GM12878 (cell line): ENCODE measurements at regions not wholly inside any gene's neighbourhood (a gene's known extent, or its start where the extent isn't known, plus 50 kb on each side); places are given as distances from the start of the nearest gene placed in this dataset.

Experiments
- ATAC-seq: fragments of 200-7000 bp; cut with Tn5 transposase; 3 replicates; pipeline ENCODE4 v1.9.1; 2020; ENCODE audit warnings: mild to moderate bottlenecking, moderate library complexity
- BruUV-seq: library from RNA; stranded (reverse); fragments of 400-500 nt; replicated peaks from 2 replicates; lab custom pipeline; 2021; lab: Mats Ljungman, UMichigan
- CTCF ChIA-PET: fragments of 300-600 bp; sonication (Branson Sonifier 250); formaldehyde crosslinking; extraction: SDS; loops from one replicate; lab custom pipeline; 2021; ENCODE audit warnings: inconsistent platforms; lab: Yijun Ruan, JAX
- POLR2A ChIA-PET: fragments of 350-600 bp; formaldehyde crosslinking; extraction: SDS; loops from one replicate; lab custom pipeline; 2021; ENCODE audit warnings: inconsistent platforms; lab: Charles Lee
- RAD21 ChIA-PET: fragments of 300-600 bp; sonication (Branson Sonifier 250); formaldehyde crosslinking; loops from one replicate; lab custom pipeline; 2023; ENCODE audit warnings: antibody characterized with exemption; ENCODE audit not compliant: unreplicated experiment; lab: Charles Lee
- SMC1A ChIA-PET: fragments of 300-600 bp; sonication (Branson Sonifier 250); formaldehyde crosslinking; loops from one replicate; lab custom pipeline; 2023; ENCODE audit not compliant: unreplicated experiment, uncharacterized antibody; lab: Charles Lee
- DNase-seq: peaks from one replicate; pipeline ENCODE4 v3.0.0-alpha.2; 2011; ENCODE audit warnings: low read depth, low spot score
- FAIRE-seq: peaks from 3 replicates; lab custom pipeline; 2011; peaks lifted over from hg19 to GRCh38; lab: Jason Lieb, UNC
- H2AFZ ChIP-seq: 2 replicates; pipeline ENCODE4 v1.6.0; 2011; ENCODE audit warnings: low read depth, low read length, control low read depth; ENCODE audit not compliant: control insufficient read depth
- H3K27ac ChIP-seq: 2 replicates; pipeline ENCODE4 v1.5.1; 2011; ENCODE audit warnings: control low read depth; ENCODE audit not compliant: control insufficient read depth, insufficient read depth
- H3K27me3 ChIP-seq, 2 experiments: replicated peaks in 1 of 2; 2 replicates each; pipeline versions ENCODE4 v1.6.0 to v1.6.1; 2011; ENCODE audit warnings: low read length in 1 of 2; ENCODE audit not compliant: control insufficient read depth in 2 of 2, insufficient read depth in 2 of 2
- H3K36me3 ChIP-seq, 2 experiments: 2 replicates each; pipeline ENCODE4 v1.5.1; 2011; ENCODE audit warnings: low read length in 1 of 2; ENCODE audit not compliant: control insufficient read depth in 2 of 2, insufficient read depth in 2 of 2
- H3K4me1 ChIP-seq: 2 replicates; pipeline ENCODE4 v1.6.1; 2011; ENCODE audit warnings: mild to moderate bottlenecking, low read length, moderate library complexity, mixed read lengths; ENCODE audit not compliant: control insufficient read depth, insufficient read depth
- H3K4me2 ChIP-seq: 2 replicates; pipeline ENCODE4 v1.6.0; 2011; ENCODE audit warnings: control low read depth; ENCODE audit not compliant: control insufficient read depth, insufficient read depth
- H3K4me3 ChIP-seq: fragments of 200-600 bp; sonication (generic); 2 replicates; pipeline ENCODE4 v1.5.1; 2016
- H3K79me2 ChIP-seq: 2 replicates; pipeline ENCODE4 v1.6.0; 2011; ENCODE audit warnings: low read length; ENCODE audit not compliant: control insufficient read depth, insufficient read depth
- H3K9ac ChIP-seq: 2 replicates; pipeline ENCODE4 v1.8.0; 2011; ENCODE audit warnings: low read length, control low read depth, mixed read lengths; ENCODE audit not compliant: control insufficient read depth, insufficient read depth
- H3K9me3 ChIP-seq: replicated peaks from 3 replicates; pipeline ENCODE4 v1.5.1; 2011; ENCODE audit warnings: mild to moderate bottlenecking, low read length; ENCODE audit not compliant: control insufficient read depth, insufficient read depth
- H4K20me1 ChIP-seq: 2 replicates; pipeline ENCODE4 v1.6.0; 2011; ENCODE audit not compliant: control insufficient read depth, insufficient read depth
- CHD4 ChIP-seq: fragments of 200-600 bp; sonication (generic); IDR thresholded peaks from 2 replicates; pipeline ENCODE4 v1.6.1; 2016; ENCODE audit warnings: mild to moderate bottlenecking
- EP300 ChIP-seq, 2 experiments: fragments of 150-350 bp in 1 of 2; IDR thresholded peaks; 2 replicates each; pipeline ENCODE4 v1.6.1; 2011 to 2012; ENCODE audit warnings: low read depth in 2 of 2, low read length in 2 of 2, borderline replicate concordance in 1 of 2, improper control_type of control experiment in 1 of 2, inconsistent platforms in 1 of 2; ENCODE audit not compliant: control insufficient read depth in 1 of 2
- KAT2A ChIP-seq: conservative IDR thresholded peaks from 2 replicates; pipeline ENCODE4 v1.6.1; 2011; ENCODE audit warnings: low read depth, low read length; ENCODE audit not compliant: control insufficient read depth
- LARP7 ChIP-seq: fragments of 450-650 bp; IDR thresholded peaks from 2 replicates; pipeline ENCODE4 v1.6.1; 2017; ENCODE audit warnings: mild to moderate bottlenecking
- MYB ChIP-seq: fragments of 150-350 bp; IDR thresholded peaks from 2 replicates; pipeline ENCODE4 v1.6.1; 2014; ENCODE audit warnings: mild to moderate bottlenecking, low read depth, low read length, borderline replicate concordance
- NFIC ChIP-seq: IDR thresholded peaks from 2 replicates; pipeline ENCODE4 v1.6.1; 2012; ENCODE audit warnings: low read depth, mild to moderate bottlenecking, inconsistent platforms, low read length, moderate library complexity
- WGBS: methylation state at CpG from one replicate; pipeline ENCODE4 v1.1.6; 2016; ENCODE audit warnings: low lambda C conversion rate; ENCODE audit not compliant: insufficient replicate concordance, insufficient coverage; ENCODE audit errors: missing lambda C conversion rate; 5-methylcytosine and 5-hydroxymethylcytosine counted together
- in situ Hi-C: fragments of 300-500 bp; cut with MboI; formaldehyde crosslinking; loops from 9 replicates; pipeline ENCODE4 v1.14.3; 2018; ENCODE audit warnings: mixed read lengths
- intact Hi-C: fragments of 100-400 bp; cut with micrococcal nuclease; formaldehyde crosslinking; loops from one replicate; pipeline ENCODE4 v1.14.2; 2022; ENCODE audit not compliant: unreplicated experiment
- TF ChIP-seq, protein P1 (sequence below): IDR thresholded peaks from 2 replicates; pipeline ENCODE4 v1.6.1; 2012; ENCODE audit warnings: low read depth, low read length, improper control_type of control experiment
- TF ChIP-seq, protein P2 (sequence below): fragments of 450-650 bp; formaldehyde crosslinking; IDR thresholded peaks from 2 replicates; pipeline ENCODE4 v1.4.0; 2020; ENCODE audit warnings: mild to moderate bottlenecking, moderate library complexity
- TF ChIP-seq, protein P3 (sequence below): fragments of 450-650 bp; IDR thresholded peaks from 2 replicates; pipeline ENCODE4 v1.6.1; 2017; ENCODE audit warnings: mild to moderate bottlenecking, moderate library complexity
- TF ChIP-seq, protein P4 (sequence below): fragments of 450-650 bp; IDR thresholded peaks from 2 replicates; pipeline ENCODE4 v1.6.1; 2016; ENCODE audit warnings: mild to moderate bottlenecking
- TF ChIP-seq, protein P5 (sequence below): fragments of 450-650 bp; IDR thresholded peaks from 2 replicates; pipeline ENCODE4 v1.6.1; 2017; ENCODE audit warnings: mild to moderate bottlenecking, low read depth, inconsistent platforms; ENCODE audit not compliant: poor library complexity, severe bottlenecking

DNA sequence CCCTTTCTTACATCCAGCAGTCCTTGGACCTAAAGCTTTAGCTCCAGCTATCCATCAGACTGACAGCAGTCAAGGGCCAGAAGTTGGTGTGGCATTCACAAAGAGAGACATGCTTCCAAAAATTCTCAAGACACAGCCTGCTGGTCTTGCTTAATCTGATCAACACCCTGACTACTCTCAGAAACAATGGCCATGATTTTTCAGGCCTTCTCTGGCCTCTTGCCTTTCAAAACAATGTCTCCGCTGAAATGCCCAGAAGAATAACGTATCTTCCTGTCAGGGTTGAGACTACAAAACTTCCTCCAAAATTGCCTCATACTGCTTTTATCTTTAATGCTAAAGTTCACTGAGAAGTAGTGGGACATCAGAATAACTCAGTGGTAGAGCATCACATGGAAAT is 205.4 kb upstream of the SETMAR start:
- no peaks in the 10 kb centered on the region for H3K4me1 ChIP-seq
- H3K36me3 ChIP-seq, result no peaks in the 10 kb centered on the region
- no peak overlapping the region for H3K9ac ChIP-seq
- ChIA-PET CTCF (interaction anchor here (1.5 kb wide), 1 partner anchor 9 kb away, joined by 5 read pairs; no protein-coding TSS in a partner anchor), POLR2A (no interaction called here), SMC1A (no interaction called here), RAD21 (no interaction called here)
- 50% methylated on average over 2 of the region's 2 CpGs for WGBS
- H4K20me1 ChIP-seq, result no peaks in the 10 kb centered on the region
- no peak for ATAC-seq
- no peak overlapping the region for H2AFZ ChIP-seq
- H3K9me3 ChIP-seq, result no peaks in the 10 kb centered on the region
- no peaks in the 10 kb centered on the region for H3K79me2 ChIP-seq
- no peaks in the 10 kb centered on the region for H3K27me3 ChIP-seq
- DNase-seq, result no peak
- H3K4me3 ChIP-seq, result no peak overlapping the region
- FAIRE-seq, result no peak
- intact Hi-C loops (no loop called here), in situ Hi-C loops (no loop called here)
- H3K27ac ChIP-seq, result no peak overlapping the region
- no peak overlapping the region for H3K4me2 ChIP-seq
- BruUV-seq, result no TSS peak
- TF ChIP-seq KAT2A (no peak), NFIC (no peak), MYB (no peak), LARP7 (no peak), CHD4 (no peak), EP300 (IDR thresholded peaks at IDR 0.05; ENCODE audit: borderline replicate concordance in 1 of 2, control insufficient read depth in 1 of 2, low read depth in 2 of 2, low read length in 2 of 2) (no peak)
- TF ChIP-seq, protein P1, sequence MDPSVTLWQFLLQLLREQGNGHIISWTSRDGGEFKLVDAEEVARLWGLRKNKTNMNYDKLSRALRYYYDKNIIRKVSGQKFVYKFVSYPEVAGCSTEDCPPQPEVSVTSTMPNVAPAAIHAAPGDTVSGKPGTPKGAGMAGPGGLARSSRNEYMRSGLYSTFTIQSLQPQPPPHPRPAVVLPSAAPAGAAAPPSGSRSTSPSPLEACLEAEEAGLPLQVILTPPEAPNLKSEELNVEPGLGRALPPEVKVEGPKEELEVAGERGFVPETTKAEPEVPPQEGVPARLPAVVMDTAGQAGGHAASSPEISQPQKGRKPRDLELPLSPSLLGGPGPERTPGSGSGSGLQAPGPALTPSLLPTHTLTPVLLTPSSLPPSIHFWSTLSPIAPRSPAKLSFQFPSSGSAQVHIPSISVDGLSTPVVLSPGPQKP, result no peak
- TF ChIP-seq, protein P2, sequence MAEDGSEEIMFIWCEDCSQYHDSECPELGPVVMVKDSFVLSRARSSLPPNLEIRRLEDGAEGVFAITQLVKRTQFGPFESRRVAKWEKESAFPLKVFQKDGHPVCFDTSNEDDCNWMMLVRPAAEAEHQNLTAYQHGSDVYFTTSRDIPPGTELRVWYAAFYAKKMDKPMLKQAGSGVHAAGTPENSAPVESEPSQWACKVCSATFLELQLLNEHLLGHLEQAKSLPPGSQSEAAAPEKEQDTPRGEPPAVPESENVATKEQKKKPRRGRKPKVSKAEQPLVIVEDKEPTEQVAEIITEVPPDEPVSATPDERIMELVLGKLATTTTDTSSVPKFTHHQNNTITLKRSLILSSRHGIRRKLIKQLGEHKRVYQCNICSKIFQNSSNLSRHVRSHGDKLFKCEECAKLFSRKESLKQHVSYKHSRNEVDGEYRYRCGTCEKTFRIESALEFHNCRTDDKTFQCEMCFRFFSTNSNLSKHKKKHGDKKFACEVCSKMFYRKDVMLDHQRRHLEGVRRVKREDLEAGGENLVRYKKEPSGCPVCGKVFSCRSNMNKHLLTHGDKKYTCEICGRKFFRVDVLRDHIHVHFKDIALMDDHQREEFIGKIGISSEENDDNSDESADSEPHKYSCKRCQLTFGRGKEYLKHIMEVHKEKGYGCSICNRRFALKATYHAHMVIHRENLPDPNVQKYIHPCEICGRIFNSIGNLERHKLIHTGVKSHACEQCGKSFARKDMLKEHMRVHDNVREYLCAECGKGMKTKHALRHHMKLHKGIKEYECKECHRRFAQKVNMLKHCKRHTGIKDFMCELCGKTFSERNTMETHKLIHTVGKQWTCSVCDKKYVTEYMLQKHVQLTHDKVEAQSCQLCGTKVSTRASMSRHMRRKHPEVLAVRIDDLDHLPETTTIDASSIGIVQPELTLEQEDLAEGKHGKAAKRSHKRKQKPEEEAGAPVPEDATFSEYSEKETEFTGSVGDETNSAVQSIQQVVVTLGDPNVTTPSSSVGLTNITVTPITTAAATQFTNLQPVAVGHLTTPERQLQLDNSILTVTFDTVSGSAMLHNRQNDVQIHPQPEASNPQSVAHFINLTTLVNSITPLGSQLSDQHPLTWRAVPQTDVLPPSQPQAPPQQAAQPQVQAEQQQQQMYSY (CRISPR knock-in tag), result no peak
- TF ChIP-seq, protein P3, sequence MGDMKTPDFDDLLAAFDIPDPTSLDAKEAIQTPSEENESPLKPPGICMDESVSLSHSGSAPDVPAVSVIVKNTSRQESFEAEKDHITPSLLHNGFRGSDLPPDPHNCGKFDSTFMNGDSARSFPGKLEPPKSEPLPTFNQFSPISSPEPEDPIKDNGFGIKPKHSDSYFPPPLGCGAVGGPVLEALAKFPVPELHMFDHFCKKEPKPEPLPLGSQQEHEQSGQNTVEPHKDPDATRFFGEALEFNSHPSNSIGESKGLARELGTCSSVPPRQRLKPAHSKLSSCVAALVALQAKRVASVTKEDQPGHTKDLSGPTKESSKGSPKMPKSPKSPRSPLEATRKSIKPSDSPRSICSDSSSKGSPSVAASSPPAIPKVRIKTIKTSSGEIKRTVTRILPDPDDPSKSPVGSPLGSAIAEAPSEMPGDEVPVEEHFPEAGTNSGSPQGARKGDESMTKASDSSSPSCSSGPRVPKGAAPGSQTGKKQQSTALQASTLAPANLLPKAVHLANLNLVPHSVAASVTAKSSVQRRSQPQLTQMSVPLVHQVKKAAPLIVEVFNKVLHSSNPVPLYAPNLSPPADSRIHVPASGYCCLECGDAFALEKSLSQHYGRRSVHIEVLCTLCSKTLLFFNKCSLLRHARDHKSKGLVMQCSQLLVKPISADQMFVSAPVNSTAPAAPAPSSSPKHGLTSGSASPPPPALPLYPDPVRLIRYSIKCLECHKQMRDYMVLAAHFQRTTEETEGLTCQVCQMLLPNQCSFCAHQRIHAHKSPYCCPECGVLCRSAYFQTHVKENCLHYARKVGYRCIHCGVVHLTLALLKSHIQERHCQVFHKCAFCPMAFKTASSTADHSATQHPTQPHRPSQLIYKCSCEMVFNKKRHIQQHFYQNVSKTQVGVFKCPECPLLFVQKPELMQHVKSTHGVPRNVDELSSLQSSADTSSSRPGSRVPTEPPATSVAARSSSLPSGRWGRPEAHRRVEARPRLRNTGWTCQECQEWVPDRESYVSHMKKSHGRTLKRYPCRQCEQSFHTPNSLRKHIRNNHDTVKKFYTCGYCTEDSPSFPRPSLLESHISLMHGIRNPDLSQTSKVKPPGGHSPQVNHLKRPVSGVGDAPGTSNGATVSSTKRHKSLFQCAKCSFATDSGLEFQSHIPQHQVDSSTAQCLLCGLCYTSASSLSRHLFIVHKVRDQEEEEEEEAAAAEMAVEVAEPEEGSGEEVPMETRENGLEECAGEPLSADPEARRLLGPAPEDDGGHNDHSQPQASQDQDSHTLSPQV, result no peak
- TF ChIP-seq, protein P4, sequence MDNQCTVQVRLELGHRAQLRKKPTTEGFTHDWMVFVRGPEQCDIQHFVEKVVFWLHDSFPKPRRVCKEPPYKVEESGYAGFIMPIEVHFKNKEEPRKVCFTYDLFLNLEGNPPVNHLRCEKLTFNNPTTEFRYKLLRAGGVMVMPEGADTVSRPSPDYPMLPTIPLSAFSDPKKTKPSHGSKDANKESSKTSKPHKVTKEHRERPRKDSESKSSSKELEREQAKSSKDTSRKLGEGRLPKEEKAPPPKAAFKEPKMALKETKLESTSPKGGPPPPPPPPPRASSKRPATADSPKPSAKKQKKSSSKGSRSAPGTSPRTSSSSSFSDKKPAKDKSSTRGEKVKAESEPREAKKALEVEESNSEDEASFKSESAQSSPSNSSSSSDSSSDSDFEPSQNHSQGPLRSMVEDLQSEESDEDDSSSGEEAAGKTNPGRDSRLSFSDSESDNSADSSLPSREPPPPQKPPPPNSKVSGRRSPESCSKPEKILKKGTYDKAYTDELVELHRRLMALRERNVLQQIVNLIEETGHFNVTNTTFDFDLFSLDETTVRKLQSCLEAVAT, result no peak
- TF ChIP-seq, protein P5, sequence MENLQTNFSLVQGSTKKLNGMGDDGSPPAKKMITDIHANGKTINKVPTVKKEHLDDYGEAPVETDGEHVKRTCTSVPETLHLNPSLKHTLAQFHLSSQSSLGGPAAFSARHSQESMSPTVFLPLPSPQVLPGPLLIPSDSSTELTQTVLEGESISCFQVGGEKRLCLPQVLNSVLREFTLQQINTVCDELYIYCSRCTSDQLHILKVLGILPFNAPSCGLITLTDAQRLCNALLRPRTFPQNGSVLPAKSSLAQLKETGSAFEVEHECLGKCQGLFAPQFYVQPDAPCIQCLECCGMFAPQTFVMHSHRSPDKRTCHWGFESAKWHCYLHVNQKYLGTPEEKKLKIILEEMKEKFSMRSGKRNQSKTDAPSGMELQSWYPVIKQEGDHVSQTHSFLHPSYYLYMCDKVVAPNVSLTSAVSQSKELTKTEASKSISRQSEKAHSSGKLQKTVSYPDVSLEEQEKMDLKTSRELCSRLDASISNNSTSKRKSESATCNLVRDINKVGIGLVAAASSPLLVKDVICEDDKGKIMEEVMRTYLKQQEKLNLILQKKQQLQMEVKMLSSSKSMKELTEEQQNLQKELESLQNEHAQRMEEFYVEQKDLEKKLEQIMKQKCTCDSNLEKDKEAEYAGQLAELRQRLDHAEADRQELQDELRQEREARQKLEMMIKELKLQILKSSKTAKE, result no peak
